ENCODE measurements at regions not wholly inside any gene's neighbourhood (a gene's known extent, or its start where the extent isn't known, plus 50 kb on each side); places are given as distances from the start of the nearest gene placed in this dataset.

DNA sequence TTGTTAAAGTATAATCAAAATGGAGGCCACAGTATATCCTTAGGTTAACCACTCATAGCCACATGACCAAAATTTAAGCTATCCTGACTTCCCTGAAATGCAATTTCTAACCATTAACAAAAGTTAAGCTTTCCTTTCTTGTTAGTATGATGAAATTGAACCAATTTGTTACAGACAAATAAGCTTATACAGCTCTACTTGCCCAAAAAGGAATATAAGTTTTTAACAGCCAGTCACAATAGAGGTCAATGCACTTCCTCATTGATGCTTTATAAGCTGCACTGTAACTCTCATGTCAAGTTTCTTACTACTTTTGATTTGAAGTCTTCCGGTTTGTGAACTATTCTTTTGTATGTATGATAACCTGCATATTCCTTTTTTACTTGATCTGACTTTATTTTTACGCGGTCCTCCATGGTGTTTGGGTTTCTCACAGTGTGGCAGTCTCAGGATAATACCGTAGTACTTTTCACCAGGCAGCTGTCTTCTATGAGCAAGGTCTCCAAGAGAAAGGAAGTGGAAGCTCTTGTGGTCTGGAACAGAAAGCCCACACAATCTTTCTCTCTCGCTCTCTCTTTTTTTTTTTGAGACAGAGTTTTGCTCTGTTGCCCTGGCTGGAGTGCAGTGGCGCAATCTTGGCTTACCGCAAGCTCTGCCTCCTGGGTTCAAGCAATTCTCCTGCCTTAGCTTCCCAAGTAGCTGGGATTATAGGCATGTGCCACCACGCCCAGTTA lies 331.6 kb downstream of the SRGAP2C start:
- Histone ChIP-seq H2AFZ (replicated peaks; ENCODE audit: low read length, poor library complexity) (no peak overlapping the region), H3K36me3 (ENCODE audit: control insufficient read depth, insufficient read depth, low read length) (no peaks in the 10 kb centered on the region), H2BK20ac (ENCODE audit: low read depth, low read length) (no peak overlapping the region), H3K9me3 (ENCODE audit: control insufficient read depth, insufficient read depth, low read length) (no peaks in the 10 kb centered on the region; the same call in 1 of the 2 replicates), H3K27me3 (ENCODE audit: control insufficient read depth, insufficient read depth, low read length) (peaks cover 26% of the 10 kb centered on the region), H3K27ac (ENCODE audit: insufficient read depth, low read length) (no peak overlapping the region), H3K4me1 (ENCODE audit: control insufficient read depth, insufficient read depth, low read length) (no peaks in the 10 kb centered on the region), H3K18ac (ENCODE audit: low read depth, low read length) (no peak overlapping the region), H4K91ac (ENCODE audit: insufficient read depth, low read depth, low read length) (no peak overlapping the region), H2BK5ac (ENCODE audit: low read depth, low read length, poor library complexity, severe bottlenecking) (no peak overlapping the region), H3K56ac (ENCODE audit: extremely low read depth, insufficient read depth, low read length) (no peak overlapping the region), H3K4me3 (ENCODE audit: insufficient read depth, low read depth, low read length) (no peak overlapping the region), H3K9ac (ENCODE audit: low read depth, low read length) (no peak overlapping the region), H4K20me1 (ENCODE audit: insufficient read depth, low read length) (no peaks in the 10 kb centered on the region), H2BK120ac (ENCODE audit: low read depth, low read length) (no peak overlapping the region), H4K8ac (ENCODE audit: low read depth in 2 of 2, low read length in 2 of 2) (no peak overlapping the region), H3K14ac (replicated peaks; ENCODE audit: low read depth, low read length) (no peak overlapping the region), H3K4me2 (ENCODE audit: low read depth, low read length) (no peak overlapping the region), H3K9me1 (ENCODE audit: insufficient read depth, low read length) (no peaks in the 10 kb centered on the region), H2BK15ac (ENCODE audit: low read depth, low read length) (no peak overlapping the region), H2AK9ac (replicated peaks; ENCODE audit: low read depth, low read length, poor library complexity) (no peak overlapping the region), H3K4ac (ENCODE audit: low read depth, low read length) (no peak overlapping the region), H2AK5ac (ENCODE audit: low read depth, low read length) (no peak overlapping the region), H3K79me1 (ENCODE audit: low read depth in 1 of 2, low read length in 2 of 2) (no peaks in the 10 kb centered on the region), H4K5ac (ENCODE audit: low read depth, low read length) (no peak overlapping the region), H3K23ac (ENCODE audit: low read depth, low read length) (no peak overlapping the region)
- ATAC-seq (ENCODE audit: low read depth) = no peak
- BruUV-seq (replicated peaks) = no TSS peak
- intact Hi-C loops (cut with micrococcal nuclease) (loop anchor here (5.0 kb wide), 3 partner anchors 41 to 81 kb away; no protein-coding TSS in a partner anchor), in situ Hi-C loops (cut with MboI; ENCODE audit: low sequenced_read_pairs) (no loop called here), dilution Hi-C loops (cut with HindIII; ENCODE audit: low sequenced_read_pairs, unreplicated experiment) (no loop called here)
- WGBS, 2 experiments (ENCODE audit: extremely low coverage in 2 of 2, insufficient read length in 1 of 2) = no CpG with 5 or more reads among the region's 8 CpGs
- ChIA-PET POLR2A (ENCODE audit: unreplicated experiment) (no interaction called here), CTCF (no interaction called here)
- TF ChIP-seq NFE2L2 (IDR thresholded peaks at IDR 0.05; ENCODE audit: low read depth, low read length) (no peak), RFX5 (IDR thresholded peaks at IDR 0.05; ENCODE audit: low read depth, low read length) (no peak), SMC3 (IDR thresholded peaks at IDR 0.05; ENCODE audit: low read depth, low read length) (no peak), BHLHE40 (IDR thresholded peaks at IDR 0.05; ENCODE audit: low read depth, low read length) (no peak), MAZ (IDR thresholded peaks at IDR 0.05; ENCODE audit: borderline replicate concordance, low read depth, low read length) (no peak), MXI1 (IDR thresholded peaks at IDR 0.05; ENCODE audit: borderline replicate concordance, low read depth, low read length) (no peak), RAD21 (IDR thresholded peaks at IDR 0.05; ENCODE audit: low read length) (no peak)
- TF ChIP-seq, protein P1, sequence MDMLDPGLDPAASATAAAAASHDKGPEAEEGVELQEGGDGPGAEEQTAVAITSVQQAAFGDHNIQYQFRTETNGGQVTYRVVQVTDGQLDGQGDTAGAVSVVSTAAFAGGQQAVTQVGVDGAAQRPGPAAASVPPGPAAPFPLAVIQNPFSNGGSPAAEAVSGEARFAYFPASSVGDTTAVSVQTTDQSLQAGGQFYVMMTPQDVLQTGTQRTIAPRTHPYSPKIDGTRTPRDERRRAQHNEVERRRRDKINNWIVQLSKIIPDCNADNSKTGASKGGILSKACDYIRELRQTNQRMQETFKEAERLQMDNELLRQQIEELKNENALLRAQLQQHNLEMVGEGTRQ (IDR thresholded peaks at IDR 0.05; ENCODE audit: low read depth, low read length) = no peak
- no peak for DNase-seq
